ENCODE measurements at regions not wholly inside any gene's neighbourhood (a gene's known extent, or its start where the extent isn't known, plus 50 kb on each side); places are given as distances from the start of the nearest gene placed in this dataset.

DNA sequence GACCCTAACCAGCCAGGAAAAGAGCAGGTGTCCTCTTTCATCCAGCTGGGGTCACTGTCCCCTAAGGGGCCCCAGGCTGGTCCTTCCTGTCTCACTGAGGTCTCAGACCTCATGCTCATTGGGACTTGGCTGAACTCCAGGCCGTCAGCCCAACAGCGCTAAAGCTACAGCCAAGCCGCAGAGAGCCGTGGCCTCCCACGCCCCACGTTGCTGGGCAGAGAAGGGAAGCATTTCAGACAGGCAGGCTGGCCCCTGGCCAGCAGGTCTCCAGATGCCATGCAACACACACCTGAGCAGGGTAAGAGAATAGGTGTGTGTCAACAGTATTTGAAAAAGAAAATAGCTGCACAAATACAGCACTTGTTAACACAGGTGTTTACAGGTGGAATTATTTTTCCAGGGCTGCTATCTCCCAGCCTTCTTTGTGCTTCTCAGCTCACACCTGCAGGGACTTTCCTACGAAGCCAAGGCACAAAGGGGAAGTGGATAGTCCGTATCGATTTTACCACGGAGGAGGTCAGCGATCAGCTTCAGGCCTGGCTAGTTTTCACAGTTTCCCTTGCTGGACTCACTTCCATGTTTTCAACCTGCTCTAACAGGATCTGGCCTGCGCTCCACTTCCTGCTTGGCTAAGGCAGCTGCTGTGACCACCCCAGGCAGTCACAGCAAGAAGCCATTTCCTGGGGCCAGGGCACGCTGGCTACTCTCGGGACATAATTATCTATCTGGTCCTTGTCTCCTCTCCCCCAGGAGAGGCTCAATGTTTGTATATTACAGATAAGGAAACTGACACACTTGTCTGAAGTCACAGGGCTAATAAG, 156.1 kb upstream of the ID2 start (continued):
- no peak for TF ChIP-seq HNRNPK (IDR thresholded peaks at IDR 0.05; ENCODE audit: low read depth, low read length, poor library complexity, severe bottlenecking)
- TF ChIP-seq CHAMP1 (IDR thresholded peaks at IDR 0.05): 0 out of 2 replicates have a peak, but pooled peaks have one; percentile 28
- TF ChIP-seq SP1 (CRISPR knock-in tag; IDR thresholded peaks at IDR 0.05): peak; percentile 74
- no peak for TF ChIP-seq THRAP3 (IDR thresholded peaks at IDR 0.05; ENCODE audit: borderline replicate concordance)
- peak; percentile 66 to 88 for TF ChIP-seq MNT (conservative IDR thresholded peaks at IDR 0.05)
- TF ChIP-seq, protein P1, sequence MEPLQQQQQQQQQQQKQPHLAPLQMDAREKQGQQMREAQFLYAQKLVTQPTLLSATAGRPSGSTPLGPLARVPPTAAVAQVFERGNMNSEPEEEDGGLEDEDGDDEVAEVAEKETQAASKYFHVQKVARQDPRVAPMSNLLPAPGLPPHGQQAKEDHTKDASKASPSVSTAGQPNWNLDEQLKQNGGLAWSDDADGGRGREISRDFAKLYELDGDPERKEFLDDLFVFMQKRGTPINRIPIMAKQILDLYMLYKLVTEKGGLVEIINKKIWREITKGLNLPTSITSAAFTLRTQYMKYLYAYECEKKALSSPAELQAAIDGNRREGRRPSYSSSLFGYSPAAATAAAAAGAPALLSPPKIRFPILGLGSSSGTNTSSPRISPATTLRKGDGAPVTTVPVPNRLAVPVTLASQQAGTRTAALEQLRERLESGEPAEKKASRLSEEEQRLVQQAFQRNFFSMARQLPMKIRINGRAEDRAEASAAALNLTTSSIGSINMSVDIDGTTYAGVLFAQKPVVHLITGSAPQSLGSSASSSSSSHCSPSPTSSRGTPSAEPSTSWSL (CRISPR knock-in tag; IDR thresholded peaks at IDR 0.05; ENCODE audit: borderline replicate concordance): no peak
- TF ChIP-seq LEF1 (IDR thresholded peaks at IDR 0.05): peak; percentile 31
- TF ChIP-seq, protein P2, sequence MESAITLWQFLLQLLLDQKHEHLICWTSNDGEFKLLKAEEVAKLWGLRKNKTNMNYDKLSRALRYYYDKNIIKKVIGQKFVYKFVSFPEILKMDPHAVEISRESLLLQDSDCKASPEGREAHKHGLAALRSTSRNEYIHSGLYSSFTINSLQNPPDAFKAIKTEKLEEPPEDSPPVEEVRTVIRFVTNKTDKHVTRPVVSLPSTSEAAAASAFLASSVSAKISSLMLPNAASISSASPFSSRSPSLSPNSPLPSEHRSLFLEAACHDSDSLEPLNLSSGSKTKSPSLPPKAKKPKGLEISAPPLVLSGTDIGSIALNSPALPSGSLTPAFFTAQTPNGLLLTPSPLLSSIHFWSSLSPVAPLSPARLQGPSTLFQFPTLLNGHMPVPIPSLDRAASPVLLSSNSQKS (CRISPR knock-in tag; IDR thresholded peaks at IDR 0.05): no peak
- TF ChIP-seq, protein P3, sequence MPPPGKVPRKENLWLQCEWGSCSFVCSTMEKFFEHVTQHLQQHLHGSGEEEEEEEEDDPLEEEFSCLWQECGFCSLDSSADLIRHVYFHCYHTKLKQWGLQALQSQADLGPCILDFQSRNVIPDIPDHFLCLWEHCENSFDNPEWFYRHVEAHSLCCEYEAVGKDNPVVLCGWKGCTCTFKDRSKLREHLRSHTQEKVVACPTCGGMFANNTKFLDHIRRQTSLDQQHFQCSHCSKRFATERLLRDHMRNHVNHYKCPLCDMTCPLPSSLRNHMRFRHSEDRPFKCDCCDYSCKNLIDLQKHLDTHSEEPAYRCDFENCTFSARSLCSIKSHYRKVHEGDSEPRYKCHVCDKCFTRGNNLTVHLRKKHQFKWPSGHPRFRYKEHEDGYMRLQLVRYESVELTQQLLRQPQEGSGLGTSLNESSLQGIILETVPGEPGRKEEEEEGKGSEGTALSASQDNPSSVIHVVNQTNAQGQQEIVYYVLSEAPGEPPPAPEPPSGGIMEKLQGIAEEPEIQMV (tag; conservative IDR thresholded peaks at IDR 0.05; ENCODE audit: low read depth): no peak
- 0 out of 2 replicates have a peak, but pooled peaks have one; percentile 74 for TF ChIP-seq KAT7 (CRISPR knock-in tag; IDR thresholded peaks at IDR 0.05; ENCODE audit: borderline replicate concordance)
- TF ChIP-seq ZNF354B (CRISPR knock-in tag; IDR thresholded peaks at IDR 0.05): no peak
- peak; percentile 67; the same call in 1 of the 2 replicates for TF ChIP-seq ETS1 (conservative IDR thresholded peaks at IDR 0.05; ENCODE audit: control insufficient read depth, low read depth, low read length)
- peak; percentile 77 for TF ChIP-seq MTA3 (IDR thresholded peaks at IDR 0.05; ENCODE audit: borderline replicate concordance)
- peak; percentile 62; the same call in 1 of the 2 replicates for TF ChIP-seq TOE1 (IDR thresholded peaks at IDR 0.05; ENCODE audit: borderline replicate concordance)
- no peak for TF ChIP-seq TOE1 (CRISPR knock-in tag; IDR thresholded peaks at IDR 0.05; ENCODE audit: borderline replicate concordance, low read depth)
- no peak for TF ChIP-seq ZNF408 (CRISPR knock-in tag; IDR thresholded peaks at IDR 0.05; ENCODE audit: low read depth)
- TF ChIP-seq ZEB2 (IDR thresholded peaks at IDR 0.05): peak; percentile 93

All from K562 (cell line).